Stimulated activated memory B cell treated with anti-CD40 and anti-IgM and Interleukin-4, amounts not matched to agents 10 μg/mL and 1 μg/mL and 100 μg/mL, for 72 hours (primary cell): ENCODE measurements at regions not wholly inside any gene's neighbourhood (a gene's known extent, or its start where the extent isn't known, plus 50 kb on each side); places are given as distances from the start of the nearest gene placed in this dataset.

Experiments
- ATAC-seq: fragments of 150-1000 bp; cut with Tn5 transposase; 2 replicates; pipeline ENCODE4 v1.10.0; 2021
- H3K27ac Mint-ChIP-seq: one replicate; pipeline ENCODE4 v1.8.0; 2022; ENCODE audit warnings: mild to moderate bottlenecking, mixed read lengths
- H3K27me3 Mint-ChIP-seq: one replicate; pipeline ENCODE4 v1.8.0; 2022; ENCODE audit warnings: mixed read lengths
- H3K36me3 Mint-ChIP-seq: one replicate; pipeline ENCODE4 v1.8.0; 2022; ENCODE audit warnings: mixed read lengths
- H3K4me1 Mint-ChIP-seq: one replicate; pipeline ENCODE4 v1.8.0; 2022; ENCODE audit warnings: mixed read lengths
- H3K4me3 Mint-ChIP-seq: one replicate; pipeline ENCODE4 v1.8.0; 2022; ENCODE audit warnings: mild to moderate bottlenecking, moderate library complexity, mixed read lengths
- H3K9me3 Mint-ChIP-seq: one replicate; pipeline ENCODE4 v1.8.0; 2022; ENCODE audit warnings: mixed read lengths

DNA sequence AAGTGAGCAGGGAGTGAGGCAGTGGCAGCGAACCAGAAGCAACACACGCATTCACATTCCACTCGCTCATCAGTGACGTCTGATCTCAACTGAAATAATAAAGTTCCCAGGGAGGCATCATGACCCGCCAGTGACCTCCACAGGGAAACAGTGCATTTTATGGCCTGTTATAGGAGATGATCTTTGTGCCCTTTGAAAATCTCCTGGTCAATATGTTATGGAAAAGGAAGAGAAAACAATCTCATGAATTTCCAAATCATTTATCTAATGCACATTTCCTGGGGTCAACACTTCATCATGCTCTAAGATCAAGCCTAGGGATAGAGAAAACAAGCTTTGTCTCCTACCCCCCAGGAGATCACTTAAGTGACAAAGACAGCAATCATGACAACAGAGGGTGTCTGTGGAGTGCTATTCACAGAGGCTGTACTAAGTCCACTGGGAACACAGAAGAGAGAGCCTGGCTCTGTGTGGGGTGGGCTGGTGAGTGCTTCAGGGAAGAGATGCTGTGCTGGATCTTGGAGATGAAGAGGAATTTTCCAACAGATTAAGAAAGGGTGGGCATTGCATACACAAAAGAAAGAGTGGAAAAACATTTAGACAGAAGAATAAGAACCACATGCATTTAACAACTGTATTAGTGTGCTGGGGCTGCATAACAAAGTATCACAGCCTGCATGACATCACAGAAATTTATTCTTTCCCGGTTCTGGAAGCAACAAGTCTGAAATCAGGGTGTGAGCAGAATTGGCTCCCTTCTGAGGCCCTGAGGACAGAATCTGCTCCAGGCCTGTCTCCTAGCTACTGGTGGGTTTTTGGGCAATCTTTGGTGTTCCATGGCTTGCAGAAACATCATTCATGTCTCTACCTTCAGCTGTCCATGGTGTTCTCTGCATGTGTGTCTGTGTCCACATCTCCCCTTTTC lies 613.9 kb upstream of the IGFBP3 start:
- Mint-ChIP-seq H3K4me3 (no peak overlapping the region), H3K27me3 (no peaks in the 10 kb centered on the region), H3K27ac (no peak overlapping the region), H3K4me1 (no peaks in the 10 kb centered on the region), H3K9me3 (peaks cover 5% of the 10 kb centered on the region), H3K36me3 (no peaks in the 10 kb centered on the region)
- no peak for ATAC-seq

- H3K27ac Mint-ChIP-seq, result no peak overlapping the region
- ATAC-seq, result no peak
- no peaks in the 10 kb centered on the region for H3K36me3 Mint-ChIP-seq
- no peak overlapping the region for H3K4me3 Mint-ChIP-seq
- H3K9me3 Mint-ChIP-seq, result peaks cover 8% of the 10 kb centered on the region
- no peaks in the 10 kb centered on the region for H3K27me3 Mint-ChIP-seq
- H3K4me1 Mint-ChIP-seq, result no peaks in the 10 kb centered on the region
These were observed 612.9 kb upstream of the IGFBP3 start for GRCh38 chr7:46533946-46534345.

GRCh38 chr7:46532571-46532970 lies 611.5 kb upstream of the IGFBP3 start:
- no peaks in the 10 kb centered on the region for H3K36me3 Mint-ChIP-seq

GRCh38 chr7:46530081-46530750 lies 609.1 kb upstream of the IGFBP3 start:
- no peak for ATAC-seq
- no peaks in the 10 kb centered on the region for H3K4me1 Mint-ChIP-seq
- H3K36me3 Mint-ChIP-seq, result no peaks in the 10 kb centered on the region
- no peaks in the 10 kb centered on the region for H3K27me3 Mint-ChIP-seq
- H3K4me3 Mint-ChIP-seq, result no peak overlapping the region
- H3K9me3 Mint-ChIP-seq, result peaks cover 8% of the 10 kb centered on the region
- no peak overlapping the region for H3K27ac Mint-ChIP-seq

More at GRCh38 chr7:46532571-46532970, 611.5 kb upstream of the IGFBP3 start:
- ATAC-seq, result no peak
- Mint-ChIP-seq H3K27me3 (no peaks in the 10 kb centered on the region), H3K4me1 (no peaks in the 10 kb centered on the region), H3K4me3 (no peak overlapping the region), H3K27ac (no peak overlapping the region), H3K9me3 (peaks cover 10% of the 10 kb centered on the region)

GRCh38 chr7:46527360-46527759 lies 606.3 kb upstream of the IGFBP3 start:
- Mint-ChIP-seq H3K27ac (no peak overlapping the region), H3K9me3 (peaks cover 8% of the 10 kb centered on the region), H3K4me3 (no peak overlapping the region), H3K27me3 (no peaks in the 10 kb centered on the region), H3K36me3 (no peaks in the 10 kb centered on the region), H3K4me1 (no peaks in the 10 kb centered on the region)
- no peak for ATAC-seq

DNA sequence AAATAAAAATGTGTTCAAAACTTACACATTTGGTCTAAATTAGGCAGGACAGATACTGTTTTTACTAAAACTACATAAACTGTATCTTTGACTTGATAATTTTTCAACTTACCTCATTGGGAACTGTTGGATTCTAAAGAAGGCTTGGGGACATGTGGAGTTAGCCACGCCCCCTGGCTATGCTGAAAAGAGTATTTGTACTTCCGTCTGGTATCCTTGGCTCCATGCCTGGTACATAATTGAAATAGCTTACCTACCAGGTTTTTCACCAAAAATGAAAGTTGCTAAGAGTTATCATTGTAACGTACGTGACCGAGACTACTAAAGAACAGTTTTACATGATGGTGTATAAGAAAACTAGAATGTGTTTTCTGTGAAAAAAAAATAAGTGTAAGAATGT lies 604.8 kb upstream of the IGFBP3 start:
- H3K4me3 Mint-ChIP-seq, result no peak overlapping the region
- H3K4me1 Mint-ChIP-seq, result no peaks in the 10 kb centered on the region
- H3K27me3 Mint-ChIP-seq, result no peaks in the 10 kb centered on the region
- no peaks in the 10 kb centered on the region for H3K36me3 Mint-ChIP-seq
- no peak for ATAC-seq
- H3K9me3 Mint-ChIP-seq, result peaks cover 8% of the 10 kb centered on the region
- H3K27ac Mint-ChIP-seq, result no peak overlapping the region

- no peaks in the 10 kb centered on the region for H3K36me3 Mint-ChIP-seq
- H3K9me3 Mint-ChIP-seq, result peaks cover 7% of the 10 kb centered on the region
- H3K4me1 Mint-ChIP-seq, result no peaks in the 10 kb centered on the region
- H3K4me3 Mint-ChIP-seq, result no peak overlapping the region
- ATAC-seq, result no peak
- H3K27ac Mint-ChIP-seq, result no peak overlapping the region
- H3K27me3 Mint-ChIP-seq, result no peaks in the 10 kb centered on the region
These were observed 603.3 kb upstream of the IGFBP3 start for GRCh38 chr7:46524350-46524749.

DNA sequence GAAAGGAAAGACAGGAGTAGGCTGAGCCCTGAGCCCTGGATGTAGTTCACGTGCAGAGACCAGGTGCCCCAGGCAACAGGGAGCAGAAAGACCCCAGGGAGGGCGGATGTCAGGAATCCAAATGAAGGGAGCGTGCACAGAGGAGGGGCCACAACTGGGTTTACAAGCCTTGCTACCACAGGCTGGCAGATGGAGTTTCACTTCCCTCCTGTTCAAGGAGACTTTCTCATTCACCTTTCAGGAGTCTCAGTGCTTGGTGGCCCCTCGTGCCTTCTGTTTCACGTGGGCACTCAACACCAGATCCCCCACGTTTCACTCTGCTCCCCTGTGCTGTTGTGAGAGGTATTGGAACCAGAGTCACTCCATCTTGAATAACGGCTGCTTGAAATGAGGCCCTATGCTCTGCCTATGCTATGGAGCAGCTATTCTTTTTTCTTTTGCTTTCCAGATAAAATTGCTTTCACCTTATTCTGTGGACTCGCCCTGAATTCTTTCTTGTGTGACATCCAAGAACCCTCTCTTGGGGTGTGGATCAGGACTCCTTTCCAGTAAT lies 601.4 kb upstream of the IGFBP3 start:
- H3K4me1 Mint-ChIP-seq, result no peaks in the 10 kb centered on the region
- H3K27me3 Mint-ChIP-seq, result no peaks in the 10 kb centered on the region
- H3K4me3 Mint-ChIP-seq, result no peak overlapping the region
- ATAC-seq, result peak; percentile 36
- peaks cover 6% of the 10 kb centered on the region for H3K9me3 Mint-ChIP-seq
- no peak overlapping the region for H3K27ac Mint-ChIP-seq
- no peaks in the 10 kb centered on the region for H3K36me3 Mint-ChIP-seq

DNA sequence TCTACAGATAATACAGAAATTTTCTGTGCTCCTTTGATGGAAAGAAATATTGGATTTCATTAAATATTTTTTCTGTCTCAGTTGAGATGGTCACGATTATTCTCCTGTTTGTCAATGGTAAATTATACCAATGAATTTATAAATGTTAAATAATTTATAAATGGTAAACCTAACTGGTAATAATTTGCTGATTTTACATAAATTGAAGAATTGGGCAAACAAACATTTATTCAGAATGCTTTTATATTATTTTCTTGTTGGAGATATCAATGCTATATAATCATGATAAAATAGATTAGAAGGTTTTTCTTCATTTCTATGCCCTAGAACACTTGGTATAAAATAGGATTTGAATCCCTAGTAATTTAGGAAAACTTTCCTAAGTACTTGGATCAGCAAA lies 597.6 kb upstream of the IGFBP3 start:
- H3K27me3 Mint-ChIP-seq, result no peaks in the 10 kb centered on the region
- no peak overlapping the region for H3K27ac Mint-ChIP-seq
- peaks cover 7% of the 10 kb centered on the region for H3K9me3 Mint-ChIP-seq
- H3K4me3 Mint-ChIP-seq, result no peak overlapping the region
- no peak for ATAC-seq
- H3K4me1 Mint-ChIP-seq, result no peaks in the 10 kb centered on the region
- H3K36me3 Mint-ChIP-seq, result no peaks in the 10 kb centered on the region

- no peak for ATAC-seq
- H3K36me3 Mint-ChIP-seq, result no peaks in the 10 kb centered on the region
- H3K27me3 Mint-ChIP-seq, result no peaks in the 10 kb centered on the region
- H3K4me1 Mint-ChIP-seq, result no peaks in the 10 kb centered on the region
- H3K27ac Mint-ChIP-seq, result no peak overlapping the region
- H3K9me3 Mint-ChIP-seq, result peaks cover 10% of the 10 kb centered on the region
- no peak overlapping the region for H3K4me3 Mint-ChIP-seq
These were observed 594.9 kb upstream of the IGFBP3 start for GRCh38 chr7:46515844-46516590.

DNA sequence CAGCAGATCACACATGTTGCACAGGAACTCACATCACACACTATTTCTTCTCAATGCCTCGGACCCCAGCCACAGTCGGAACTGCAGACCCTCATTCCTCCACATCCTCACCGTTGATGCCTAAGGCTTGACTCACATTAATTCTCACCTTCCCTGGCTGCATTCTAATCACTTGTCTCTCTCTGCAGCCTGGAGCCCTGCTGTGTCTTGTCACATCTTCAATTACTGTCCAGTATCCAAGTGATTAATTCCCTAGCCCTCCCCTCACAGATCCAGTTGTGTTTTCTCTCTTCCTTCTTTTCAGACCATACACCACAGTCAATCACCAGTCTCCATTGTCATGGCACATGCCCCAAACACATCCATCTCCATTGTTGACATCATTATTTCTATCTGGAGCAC lies 592.4 kb upstream of the IGFBP3 start:
- no peak overlapping the region for H3K4me3 Mint-ChIP-seq
- H3K9me3 Mint-ChIP-seq, result peaks cover 10% of the 10 kb centered on the region
- H3K36me3 Mint-ChIP-seq, result no peaks in the 10 kb centered on the region
- no peaks in the 10 kb centered on the region for H3K27me3 Mint-ChIP-seq
- no peaks in the 10 kb centered on the region for H3K4me1 Mint-ChIP-seq
- ATAC-seq, result no peak
- no peak overlapping the region for H3K27ac Mint-ChIP-seq

GRCh38 chr7:46512891-46513413 lies 591.9 kb upstream of the IGFBP3 start:
- no peaks in the 10 kb centered on the region for H3K36me3 Mint-ChIP-seq
- peaks cover 10% of the 10 kb centered on the region for H3K9me3 Mint-ChIP-seq
- H3K27ac Mint-ChIP-seq, result no peak overlapping the region
- no peak for ATAC-seq
- no peak overlapping the region for H3K4me3 Mint-ChIP-seq
- H3K27me3 Mint-ChIP-seq, result no peaks in the 10 kb centered on the region
- no peaks in the 10 kb centered on the region for H3K4me1 Mint-ChIP-seq

- ATAC-seq, result no peak
- H3K27me3 Mint-ChIP-seq, result no peaks in the 10 kb centered on the region
- no peaks in the 10 kb centered on the region for H3K4me1 Mint-ChIP-seq
- no peaks in the 10 kb centered on the region for H3K36me3 Mint-ChIP-seq
- H3K4me3 Mint-ChIP-seq, result no peak overlapping the region
- peaks cover 7% of the 10 kb centered on the region for H3K9me3 Mint-ChIP-seq
- H3K27ac Mint-ChIP-seq, result no peak overlapping the region
These were observed 590.6 kb upstream of the IGFBP3 start for GRCh38 chr7:46511442-46512215.

DNA sequence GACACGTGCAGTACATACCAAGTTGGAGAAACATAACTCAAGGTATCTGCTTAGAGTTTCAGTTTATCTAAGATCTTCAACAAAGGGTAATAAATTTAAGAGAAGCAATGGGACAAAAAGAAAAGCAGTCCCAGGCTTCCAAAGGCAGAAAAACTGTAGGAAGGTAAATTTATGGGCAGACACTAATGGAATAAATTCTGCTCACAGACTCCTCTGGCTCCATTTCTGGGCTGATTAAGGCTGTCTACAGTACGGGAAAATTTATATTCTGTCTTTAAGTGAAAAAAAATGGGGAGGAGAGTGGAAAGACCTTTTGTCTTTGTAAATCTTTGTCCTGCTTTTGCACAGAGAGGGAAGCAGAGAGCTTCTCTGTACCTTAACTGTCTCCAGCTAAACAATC lies 587.5 kb upstream of the IGFBP3 start:
- Mint-ChIP-seq H3K4me3 (no peak overlapping the region), H3K27me3 (no peaks in the 10 kb centered on the region), H3K36me3 (no peaks in the 10 kb centered on the region), H3K4me1 (no peaks in the 10 kb centered on the region), H3K27ac (no peak overlapping the region), H3K9me3 (peaks cover 15% of the 10 kb centered on the region)
- no peak for ATAC-seq
